ENCODE measurements at regions not wholly inside any gene's neighbourhood (a gene's known extent, or its start where the extent isn't known, plus 50 kb on each side); places are given as distances from the start of the nearest gene placed in this dataset.

DNA sequence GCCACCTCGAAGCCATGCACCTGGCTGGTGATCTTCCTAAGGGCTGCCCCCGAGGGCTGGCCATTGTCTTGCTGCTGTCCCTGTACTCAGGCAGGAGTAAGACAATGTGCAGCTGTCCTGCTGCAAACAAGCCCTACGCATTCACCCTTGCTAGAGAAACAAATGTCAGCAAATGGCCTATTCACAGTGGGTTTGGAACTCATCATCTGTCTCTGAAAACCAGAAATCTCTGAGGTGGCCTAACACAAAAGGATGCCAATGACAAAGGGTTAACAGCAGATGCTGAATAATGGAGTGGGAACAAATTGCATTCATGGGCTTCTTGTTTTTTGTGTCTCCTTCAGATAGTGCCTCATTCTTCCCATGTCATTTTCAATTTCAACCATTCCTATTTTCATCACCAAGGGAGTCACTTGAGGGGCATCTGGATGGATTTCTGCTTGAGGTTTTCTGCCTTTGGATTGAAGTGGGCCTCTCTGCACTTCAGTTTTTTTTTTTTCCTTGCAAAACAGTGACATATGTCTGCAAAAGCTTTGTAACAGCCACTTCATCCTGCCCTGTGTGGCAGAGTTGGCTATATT lies 261.6 kb upstream of the VLDLR start:
- no peaks in the 10 kb centered on the region for H3K4me1 Mint-ChIP-seq
- DNase-seq (no peak), ATAC-seq (no peak)
- H3K27ac Mint-ChIP-seq = no peak overlapping the region
- peaks cover 5% of the 10 kb centered on the region for H3K27me3 Mint-ChIP-seq
- no peak overlapping the region for H3K4me3 Mint-ChIP-seq
- no peaks in the 10 kb centered on the region for H3K36me3 Mint-ChIP-seq
- CTCF ChIA-PET = no interaction called here
- no peaks in the 10 kb centered on the region for H3K9me3 Mint-ChIP-seq (ENCODE audit: low read depth)

DNA sequence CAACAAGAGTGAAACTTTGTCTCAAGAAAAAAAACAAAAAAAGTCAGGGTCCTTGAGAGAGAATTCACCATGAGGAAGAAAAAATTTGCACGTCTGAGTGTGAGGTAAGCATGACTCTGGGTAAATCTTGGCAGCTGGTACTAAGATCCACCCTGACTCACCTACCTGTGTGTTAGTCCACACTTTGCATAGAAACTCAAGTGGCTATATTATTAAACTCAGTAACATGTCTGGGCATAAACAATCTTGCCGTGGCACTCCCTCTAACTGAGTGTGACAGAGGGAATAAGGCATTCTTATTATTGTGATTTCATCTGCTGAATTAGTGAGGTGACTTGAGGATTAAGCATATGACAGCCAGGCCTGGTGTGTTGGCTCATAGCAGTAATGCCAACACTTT lies 259.4 kb upstream of the VLDLR start:
- DNase-seq (no peak), ATAC-seq (no peak)
- CTCF ChIA-PET = no interaction called here
- peaks cover 5% of the 10 kb centered on the region for H3K27me3 Mint-ChIP-seq
- H3K4me1 Mint-ChIP-seq = no peaks in the 10 kb centered on the region
- no peaks in the 10 kb centered on the region for H3K36me3 Mint-ChIP-seq
- H3K4me3 Mint-ChIP-seq = no peak overlapping the region
- no peaks in the 10 kb centered on the region for H3K9me3 Mint-ChIP-seq (ENCODE audit: low read depth)
- H3K27ac Mint-ChIP-seq = no peak overlapping the region

DNA sequence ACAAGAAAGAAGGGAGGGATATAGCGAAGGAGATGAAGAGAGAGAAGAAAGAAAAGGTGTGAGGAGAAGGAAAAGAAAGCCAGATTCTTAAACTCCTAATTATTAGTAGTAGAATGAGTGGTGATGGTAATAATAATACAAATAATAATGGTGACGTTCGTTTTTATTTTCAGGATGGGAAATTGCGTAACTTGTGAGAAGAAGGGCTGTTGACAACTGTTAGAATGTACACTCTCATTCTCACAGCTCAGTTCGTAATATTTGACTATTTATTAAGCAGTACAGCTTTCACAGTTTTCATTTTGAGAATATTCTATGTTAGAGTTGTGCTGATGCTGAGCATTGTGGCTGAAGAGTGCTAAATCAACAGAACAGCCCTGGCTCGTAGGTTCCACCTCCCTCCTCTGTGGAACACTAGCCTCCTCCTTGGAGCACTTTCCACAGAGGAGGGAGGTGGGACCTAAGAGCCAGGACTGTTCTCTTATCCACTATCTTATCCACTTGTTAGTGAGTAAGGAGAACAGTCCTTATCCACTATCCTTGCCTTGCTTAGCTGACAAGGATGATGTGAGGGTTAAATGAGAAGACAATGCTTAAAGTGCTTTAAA lies 258.3 kb upstream of the VLDLR start:
- Mint-ChIP-seq H3K27ac (no peak overlapping the region), H3K4me3 (no peak overlapping the region), H3K9me3 (ENCODE audit: low read depth) (no peaks in the 10 kb centered on the region), H3K27me3 (peaks cover 5% of the 10 kb centered on the region), H3K36me3 (no peaks in the 10 kb centered on the region), H3K4me1 (no peaks in the 10 kb centered on the region)
- ATAC-seq (no peak), DNase-seq (no peak)
- CTCF ChIA-PET = no interaction called here

DNA sequence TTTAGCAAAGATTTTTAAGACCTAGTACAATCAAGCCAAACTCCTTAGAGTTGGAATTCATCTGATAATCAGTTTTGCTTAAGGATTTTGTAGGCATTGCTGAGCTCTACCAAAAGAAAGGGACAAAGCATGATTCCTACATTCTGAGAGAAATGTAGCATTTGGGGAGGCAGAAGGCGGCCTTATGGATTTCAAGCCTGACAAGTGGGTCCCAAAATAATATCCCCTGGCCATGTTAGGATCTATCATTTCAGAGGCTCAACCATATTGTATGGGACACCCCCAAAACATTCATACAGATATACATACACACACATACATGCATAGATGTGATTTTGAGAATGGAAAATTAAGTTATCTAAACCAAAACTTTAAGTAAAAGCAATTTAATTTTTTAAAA lies 257.8 kb upstream of the VLDLR start:
- Mint-ChIP-seq H3K4me3 (no peak overlapping the region), H3K27me3 (peaks cover 5% of the 10 kb centered on the region), H3K9me3 (ENCODE audit: low read depth) (no peaks in the 10 kb centered on the region), H3K4me1 (no peaks in the 10 kb centered on the region), H3K27ac (no peak overlapping the region), H3K36me3 (no peaks in the 10 kb centered on the region)
- CTCF ChIA-PET = no interaction called here
- DNase-seq (no peak), ATAC-seq (no peak)

DNA sequence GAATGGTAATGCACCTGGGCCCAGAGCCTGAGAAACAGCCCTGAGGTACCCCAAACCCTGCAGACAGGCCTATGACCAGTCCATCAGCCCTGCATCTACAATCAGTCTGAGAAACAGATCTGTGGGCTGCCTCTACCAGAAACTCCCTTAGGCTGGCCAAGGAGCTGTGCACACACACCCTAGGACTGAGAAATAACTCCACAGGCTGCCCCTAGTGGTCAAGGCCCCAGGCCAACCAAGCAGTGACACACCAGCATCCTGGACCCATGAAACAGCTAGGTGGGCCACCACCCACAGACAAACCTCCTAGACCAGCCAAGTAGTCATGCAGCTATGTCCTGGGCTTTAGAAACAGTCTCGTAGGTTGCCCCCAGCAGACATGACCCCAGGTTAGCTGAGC lies 253.6 kb upstream of the VLDLR start:
- Mint-ChIP-seq H3K27me3 (peaks cover 7% of the 10 kb centered on the region), H3K4me1 (no peaks in the 10 kb centered on the region), H3K36me3 (no peaks in the 10 kb centered on the region), H3K4me3 (no peak overlapping the region), H3K9me3 (ENCODE audit: low read depth) (no peaks in the 10 kb centered on the region), H3K27ac (no peak overlapping the region)
- no peak for ATAC-seq
- CTCF ChIA-PET = no interaction called here
- DNase-seq = no peak

DNA sequence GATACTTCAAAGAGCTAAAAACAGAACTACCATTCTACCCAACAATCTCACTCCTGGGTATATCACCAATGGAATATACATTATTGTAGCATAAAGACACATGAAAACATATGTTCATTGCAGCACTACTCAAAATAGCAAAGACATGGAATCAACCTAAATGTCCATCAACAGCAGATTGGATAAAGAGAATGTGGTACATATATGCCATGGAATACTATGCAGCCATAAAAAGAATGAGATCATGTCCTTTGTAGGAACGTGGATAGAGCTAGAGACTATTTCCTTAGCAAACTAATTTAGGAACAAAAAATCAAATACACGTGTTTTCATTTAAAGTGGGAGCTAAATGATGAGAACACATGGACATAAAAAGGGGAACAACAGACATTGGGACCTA lies 247.9 kb upstream of the VLDLR start:
- ATAC-seq (no peak), DNase-seq (no peak)
- peaks cover 5% of the 10 kb centered on the region for H3K27me3 Mint-ChIP-seq
- H3K4me3 Mint-ChIP-seq = no peak overlapping the region
- no peaks in the 10 kb centered on the region for H3K36me3 Mint-ChIP-seq
- H3K27ac Mint-ChIP-seq = no peak overlapping the region
- H3K4me1 Mint-ChIP-seq = no peaks in the 10 kb centered on the region
- H3K9me3 Mint-ChIP-seq (ENCODE audit: low read depth) = no peaks in the 10 kb centered on the region
- CTCF ChIA-PET = no interaction called here

DNA sequence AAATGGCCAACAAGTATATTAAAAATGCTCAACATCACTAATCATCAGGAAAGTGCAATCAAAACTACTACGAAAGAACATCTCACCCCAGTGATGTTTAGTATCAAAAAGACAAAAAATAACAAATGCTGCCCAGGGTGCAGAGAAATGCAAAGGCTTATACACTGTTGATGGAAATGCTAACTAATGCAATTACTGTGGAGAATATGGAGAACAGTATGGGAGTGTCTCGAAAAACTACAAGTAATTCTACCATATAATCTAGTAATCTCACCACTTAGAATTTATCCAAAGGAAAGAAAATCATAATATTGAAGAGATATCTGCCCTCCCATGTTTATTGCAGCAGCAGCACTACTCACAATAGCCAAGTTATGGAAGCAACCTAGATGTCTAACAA lies 246.5 kb upstream of the VLDLR start:
- no peak overlapping the region for H3K27ac Mint-ChIP-seq
- peaks cover 5% of the 10 kb centered on the region for H3K27me3 Mint-ChIP-seq
- ATAC-seq = no peak
- no peak for DNase-seq
- no peak overlapping the region for H3K4me3 Mint-ChIP-seq
- no peaks in the 10 kb centered on the region for H3K36me3 Mint-ChIP-seq
- H3K9me3 Mint-ChIP-seq (ENCODE audit: low read depth) = no peaks in the 10 kb centered on the region
- no peaks in the 10 kb centered on the region for H3K4me1 Mint-ChIP-seq
- CTCF ChIA-PET = no interaction called here

DNA sequence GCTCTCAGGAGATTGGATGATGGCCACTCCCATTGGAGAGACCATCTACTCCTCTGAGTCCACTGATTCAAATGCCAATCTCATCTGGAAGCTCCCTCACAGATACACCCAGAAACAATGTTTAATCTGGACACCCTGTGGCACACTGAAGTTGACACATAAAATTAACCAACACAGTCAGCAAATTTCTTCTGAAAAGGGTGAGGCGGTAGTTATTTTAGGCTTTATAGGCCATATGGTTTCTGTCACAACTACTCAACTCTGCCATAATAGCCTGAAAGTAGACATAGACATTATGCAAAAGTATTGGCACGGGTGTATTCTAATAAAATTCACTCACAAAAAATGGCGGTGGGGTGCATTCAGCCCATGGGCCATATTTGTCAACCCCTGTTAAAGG lies 244.5 kb upstream of the VLDLR start:
- ATAC-seq (no peak), DNase-seq (no peak)
- Mint-ChIP-seq H3K9me3 (ENCODE audit: low read depth) (no peaks in the 10 kb centered on the region), H3K27me3 (no peaks in the 10 kb centered on the region), H3K27ac (no peak overlapping the region), H3K4me1 (no peaks in the 10 kb centered on the region), H3K36me3 (no peaks in the 10 kb centered on the region), H3K4me3 (no peak overlapping the region)
- CTCF ChIA-PET = no interaction called here

DNA sequence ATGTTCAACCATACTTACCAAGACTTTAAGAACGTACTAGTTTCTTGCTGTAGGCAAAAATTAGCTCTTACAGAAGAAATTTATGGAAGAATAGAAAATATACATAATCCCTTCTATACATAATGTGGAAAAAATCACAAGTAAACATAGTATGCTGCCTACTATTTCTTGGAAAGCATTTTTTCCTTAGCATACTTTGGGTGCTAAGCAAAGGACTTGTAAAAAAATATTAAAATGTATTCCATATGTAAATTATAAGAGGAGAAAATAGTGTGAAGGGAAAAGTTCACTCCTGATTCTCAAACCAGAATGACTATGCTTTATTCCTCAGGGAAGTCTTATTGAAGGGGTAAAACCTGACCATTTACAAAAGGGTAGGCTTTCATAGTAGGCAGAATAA lies 243.8 kb upstream of the VLDLR start:
- DNase-seq (no peak), ATAC-seq (no peak)
- no peak overlapping the region for H3K27ac Mint-ChIP-seq
- no peaks in the 10 kb centered on the region for H3K36me3 Mint-ChIP-seq
- CTCF ChIA-PET = no interaction called here
- H3K27me3 Mint-ChIP-seq = no peaks in the 10 kb centered on the region
- no peaks in the 10 kb centered on the region for H3K4me1 Mint-ChIP-seq
- H3K4me3 Mint-ChIP-seq = no peak overlapping the region
- no peaks in the 10 kb centered on the region for H3K9me3 Mint-ChIP-seq (ENCODE audit: low read depth)

DNA sequence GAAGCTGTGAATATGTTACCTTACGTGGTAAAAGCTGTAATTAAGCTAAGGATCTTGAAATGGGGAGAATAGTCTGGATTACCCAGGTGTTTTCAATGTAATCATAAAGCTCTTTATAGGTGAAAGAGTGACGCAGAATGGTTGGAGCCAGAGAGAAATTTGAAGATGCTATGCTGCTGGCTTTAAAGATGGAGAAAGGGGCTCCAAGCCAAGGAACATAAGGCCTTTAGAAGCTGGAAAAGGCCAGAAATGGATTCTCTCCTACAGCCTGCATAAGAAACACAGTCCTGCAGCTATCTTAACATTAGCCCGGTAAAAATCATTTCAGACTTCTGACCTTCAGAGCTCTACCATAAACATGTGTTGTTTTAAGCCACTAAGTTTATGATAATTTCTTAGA lies 243.3 kb upstream of the VLDLR start:
- CTCF ChIA-PET = no interaction called here
- Mint-ChIP-seq H3K4me3 (no peak overlapping the region), H3K27me3 (no peaks in the 10 kb centered on the region), H3K9me3 (ENCODE audit: low read depth) (no peaks in the 10 kb centered on the region), H3K36me3 (no peaks in the 10 kb centered on the region), H3K4me1 (no peaks in the 10 kb centered on the region), H3K27ac (no peak overlapping the region)
- DNase-seq = no peak
- no peak for ATAC-seq

DNA sequence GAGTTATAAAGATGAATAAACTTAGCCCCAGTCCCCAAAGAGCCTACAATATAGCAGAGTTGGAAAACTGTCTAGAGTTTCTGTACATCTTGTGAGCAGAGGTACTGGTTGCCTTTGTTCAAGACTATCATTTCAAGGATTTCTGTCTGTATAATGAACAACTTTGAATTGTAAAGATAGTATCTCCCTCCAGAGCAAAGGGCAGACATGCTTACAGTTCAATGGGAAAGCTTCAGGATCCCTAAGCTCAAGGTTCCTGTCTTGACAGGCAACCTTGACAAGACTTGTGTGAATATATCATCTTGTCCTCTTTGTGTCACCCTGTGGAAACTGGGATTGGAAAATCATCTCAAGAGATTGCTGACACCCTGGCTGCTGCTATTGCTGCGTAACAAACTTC lies 242.8 kb upstream of the VLDLR start:
- DNase-seq = no peak
- CTCF ChIA-PET = no interaction called here
- ATAC-seq = no peak
- H3K9me3 Mint-ChIP-seq (ENCODE audit: low read depth) = no peaks in the 10 kb centered on the region
- H3K27ac Mint-ChIP-seq = no peak overlapping the region
- H3K36me3 Mint-ChIP-seq = no peaks in the 10 kb centered on the region
- H3K27me3 Mint-ChIP-seq = peaks cover under 1% of the 10 kb centered on the region
- no peaks in the 10 kb centered on the region for H3K4me1 Mint-ChIP-seq
- no peak overlapping the region for H3K4me3 Mint-ChIP-seq

DNA sequence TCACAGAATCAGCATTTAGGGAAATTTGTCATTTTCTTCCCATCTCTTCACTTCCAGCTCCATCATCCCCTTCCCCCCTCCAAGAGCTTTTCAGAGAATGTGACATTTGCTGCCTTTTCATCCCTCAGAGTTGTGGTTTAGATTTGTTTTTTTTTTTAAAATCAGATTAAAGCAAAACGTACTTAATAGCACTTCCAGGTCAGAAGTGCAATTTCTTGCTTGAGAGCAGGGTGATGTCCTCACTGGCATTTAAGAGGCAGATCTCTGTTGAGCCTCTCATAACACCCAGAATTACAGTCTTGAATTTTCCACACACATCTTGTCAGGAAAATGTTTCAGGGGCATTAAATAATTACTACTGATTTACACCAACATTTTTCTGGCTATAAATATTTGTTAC lies 236.8 kb upstream of the VLDLR start:
- ATAC-seq (no peak), DNase-seq (no peak)
- peaks cover 6% of the 10 kb centered on the region for H3K27me3 Mint-ChIP-seq
- no peaks in the 10 kb centered on the region for H3K9me3 Mint-ChIP-seq (ENCODE audit: low read depth)
- H3K4me1 Mint-ChIP-seq = no peaks in the 10 kb centered on the region
- H3K27ac Mint-ChIP-seq = no peak overlapping the region
- no peaks in the 10 kb centered on the region for H3K36me3 Mint-ChIP-seq
- CTCF ChIA-PET = no interaction called here
- no peak overlapping the region for H3K4me3 Mint-ChIP-seq

DNA sequence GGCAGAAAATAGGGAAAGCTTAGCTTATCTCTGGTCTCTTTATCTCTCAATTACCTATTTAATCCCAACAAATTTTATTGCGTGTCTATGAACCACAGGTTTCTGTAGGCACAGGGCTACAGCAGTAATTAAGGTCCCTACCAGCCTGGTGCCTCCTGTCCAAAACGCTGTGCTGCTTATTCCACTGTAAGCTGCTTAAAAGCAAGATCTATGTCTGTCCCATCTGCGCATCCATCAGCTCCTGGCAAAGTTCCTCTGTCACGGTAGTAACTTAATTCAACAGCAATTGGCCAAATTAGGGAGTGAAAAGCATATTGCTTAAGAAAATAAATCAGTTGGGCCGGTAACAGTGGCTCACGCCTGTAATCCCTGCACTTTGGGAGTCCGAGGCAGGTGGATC lies 235.8 kb upstream of the VLDLR start:
- DNase-seq = no peak
- Mint-ChIP-seq H3K4me3 (no peak overlapping the region), H3K4me1 (no peaks in the 10 kb centered on the region), H3K9me3 (ENCODE audit: low read depth) (no peaks in the 10 kb centered on the region), H3K27ac (no peak overlapping the region), H3K36me3 (no peaks in the 10 kb centered on the region), H3K27me3 (peaks cover 6% of the 10 kb centered on the region)
- CTCF ChIA-PET = no interaction called here
- ATAC-seq = no peak

DNA sequence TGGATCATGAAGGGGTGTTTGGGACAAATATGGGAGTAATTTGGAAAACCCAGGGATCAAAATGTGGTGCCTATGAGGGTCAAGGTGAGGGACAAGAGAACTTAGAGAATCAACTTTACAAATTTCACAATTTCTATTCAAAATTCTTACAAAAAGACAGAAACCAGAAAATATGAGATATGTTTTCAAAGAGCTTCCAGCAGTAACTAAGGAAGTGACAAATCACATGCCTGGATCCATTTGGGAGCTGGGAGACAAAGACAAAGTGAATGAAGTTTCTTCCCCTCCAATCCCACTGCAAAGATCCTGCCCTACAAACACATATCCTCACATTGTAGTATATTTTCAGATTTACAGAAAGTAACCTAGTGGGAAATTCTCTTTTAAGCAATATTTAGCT lies 235.0 kb upstream of the VLDLR start:
- no peak overlapping the region for H3K4me3 Mint-ChIP-seq

DNA sequence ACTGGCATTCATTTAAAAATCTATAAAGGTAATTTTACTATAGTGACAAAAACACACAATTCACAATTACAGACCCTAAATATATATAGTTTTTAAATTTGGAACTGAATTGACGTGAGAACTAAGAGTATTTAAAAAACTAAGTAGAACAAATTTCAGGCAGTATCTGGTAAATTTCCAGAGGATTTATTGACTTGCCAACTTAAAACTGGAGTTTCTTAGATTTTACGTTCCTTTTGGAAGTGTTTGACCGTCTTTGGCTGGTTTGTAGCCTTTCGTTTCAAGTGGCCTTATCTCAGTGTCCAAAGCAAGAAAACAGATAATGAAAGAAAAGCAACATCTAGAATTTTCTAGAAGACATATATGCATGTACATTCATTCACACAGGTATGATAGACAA lies 234.4 kb upstream of the VLDLR start:
- CTCF ChIA-PET = no interaction called here
- peaks cover 6% of the 10 kb centered on the region for H3K27me3 Mint-ChIP-seq
- no peaks in the 10 kb centered on the region for H3K36me3 Mint-ChIP-seq
- H3K4me1 Mint-ChIP-seq = no peaks in the 10 kb centered on the region
- ATAC-seq (no peak), DNase-seq (no peak)
- H3K9me3 Mint-ChIP-seq (ENCODE audit: low read depth) = no peaks in the 10 kb centered on the region
- H3K27ac Mint-ChIP-seq = no peak overlapping the region
- no peak overlapping the region for H3K4me3 Mint-ChIP-seq

More for the DNA sequence above, 235.0 kb upstream of the VLDLR start:
- CTCF ChIA-PET = no interaction called here
- no peak for ATAC-seq
- DNase-seq = no peak
- H3K27ac Mint-ChIP-seq = no peak overlapping the region
- H3K4me1 Mint-ChIP-seq = no peaks in the 10 kb centered on the region
- H3K9me3 Mint-ChIP-seq (ENCODE audit: low read depth) = no peaks in the 10 kb centered on the region
- H3K36me3 Mint-ChIP-seq = no peaks in the 10 kb centered on the region
- H3K27me3 Mint-ChIP-seq = peaks cover 6% of the 10 kb centered on the region

Measured in activated CD8-positive, alpha-beta memory T cell treated with anti-CD3 and anti-CD28 coated beads, Interleukin-2, amount 10 ng/mL, durations not matched to agents 7 days and 5 days (primary cell).